ENCODE measurements at regions not wholly inside any gene's neighbourhood (a gene's known extent, or its start where the extent isn't known, plus 50 kb on each side); places are given as distances from the start of the nearest gene placed in this dataset.

DNA sequence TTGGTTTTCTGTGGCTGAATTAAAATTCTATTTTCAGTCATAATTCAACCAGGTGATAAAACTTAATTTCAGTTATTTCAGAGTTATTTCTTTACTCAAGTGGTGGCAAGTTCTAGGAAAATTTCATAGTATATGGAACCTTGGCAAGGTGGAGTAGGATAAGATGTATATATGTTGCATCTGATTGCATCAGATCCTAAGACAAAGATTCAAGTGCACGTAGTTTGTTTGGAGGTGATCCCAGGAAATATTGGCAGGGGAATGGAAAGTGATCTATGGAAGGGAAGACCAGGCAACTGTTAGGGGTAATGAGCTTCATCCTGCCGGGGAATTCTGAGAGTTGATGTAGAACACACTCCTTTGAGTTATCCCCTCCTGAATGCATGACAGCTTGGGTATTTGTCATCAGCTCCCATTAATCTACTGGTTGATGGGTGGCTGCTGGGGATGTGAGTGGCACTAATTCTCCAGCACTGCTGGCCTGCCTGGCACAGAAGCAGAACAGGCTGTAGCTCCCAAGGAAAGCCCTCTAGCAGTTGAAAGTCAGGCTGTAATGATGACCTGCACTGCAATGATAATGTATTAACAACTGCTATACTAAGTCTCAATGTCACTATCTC, 52.2 kb upstream of the TOM1L1 start:
- no peak for TF ChIP-seq CTCF (IDR thresholded peaks at IDR 0.05; ENCODE audit: low read depth, low read length)
- Histone ChIP-seq H3K27ac (no peak overlapping the region), H3K36me3 (no peaks in the 10 kb centered on the region), H3K9me3 (ENCODE audit: severe bottlenecking) (no peaks in the 10 kb centered on the region), H3K27me3 (ENCODE audit: insufficient read depth, low read depth, severe bottlenecking) (no peaks in the 10 kb centered on the region), H3K4me3 (ENCODE audit: low read depth, low read length) (no peak overlapping the region)
- DNase-seq = no peak

DNA sequence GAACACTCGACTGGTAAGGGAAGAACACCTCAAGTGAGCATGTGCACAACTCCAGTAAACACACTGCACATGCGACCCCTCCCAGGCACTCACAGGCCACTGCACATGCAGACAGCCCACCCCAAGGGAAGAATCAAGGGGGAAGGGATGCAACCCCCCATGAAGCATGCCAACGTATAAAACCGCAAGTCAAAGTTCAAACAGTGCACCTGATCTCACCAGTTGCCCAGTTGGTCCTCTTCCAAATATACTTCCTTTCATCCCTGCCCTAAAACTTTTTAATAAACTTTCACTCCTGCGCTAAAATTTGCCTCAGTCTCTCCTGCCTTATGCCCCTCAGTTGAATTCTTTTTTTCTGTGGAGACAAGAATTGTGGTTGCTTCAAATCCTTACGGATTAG, 51.0 kb upstream of the TOM1L1 start:
- Histone ChIP-seq H3K4me3 (ENCODE audit: low read depth, low read length) (no peak overlapping the region), H3K27me3 (ENCODE audit: insufficient read depth, low read depth, severe bottlenecking) (no peaks in the 10 kb centered on the region), H3K9me3 (ENCODE audit: severe bottlenecking) (no peaks in the 10 kb centered on the region), H3K36me3 (no peaks in the 10 kb centered on the region), H3K27ac (no peak overlapping the region)
- no peak for DNase-seq
- no peak for TF ChIP-seq CTCF (IDR thresholded peaks at IDR 0.05; ENCODE audit: low read depth, low read length)
